SU-DHL-6 (cell line): ENCODE measurements at regions not wholly inside any gene's neighbourhood (a gene's known extent, or its start where the extent isn't known, plus 50 kb on each side); places are given as distances from the start of the nearest gene placed in this dataset.

Experiments used
- CTCF ChIP-seq: fragments of 200-600 bp; sonication (generic); IDR thresholded peaks from one replicate; pipeline ENCODE4 v1.5.1; 2017; ENCODE audit warnings: antibody characterized with exemption, mild to moderate bottlenecking, low read length, moderate library complexity; ENCODE audit not compliant: insufficient read depth, poor library complexity, severe bottlenecking
- EZH2phosphoT487 ChIP-seq: fragments of 200-600 bp; sonication (generic), shearing (Covaris generic); conservative IDR thresholded peaks from 2 replicates; pipeline ENCODE4 v1.6.1; 2018; ENCODE audit warnings: mild to moderate bottlenecking, antibody characterized with exemption, low read length, moderate library complexity, mixed read lengths

- TF ChIP-seq CTCF (no peak), EZH2phosphoT487 (no peak)
Measured at GRCh38 chr1:36653850-36654249, 171.1 kb upstream of the CSF3R start.
